Endothelial cell of umbilical vein (primary cell): ENCODE measurements at regions not wholly inside any gene's neighbourhood (a gene's known extent, or its start where the extent isn't known, plus 50 kb on each side); places are given as distances from the start of the nearest gene placed in this dataset.

Source experiments
- EZH2 ChIP-seq: IDR thresholded peaks from 2 replicates; pipeline ENCODE4 v1.6.1; 2012; ENCODE audit warnings: borderline replicate concordance, low read depth, mild to moderate bottlenecking, moderate library complexity, low read length, inconsistent platforms; ENCODE audit not compliant: severe bottlenecking
- TF ChIP-seq, protein P1 (sequence below), 2 donors: IDR thresholded peaks; 1 replicate in 1 of 2; 2 replicates in 1 of 2; pipeline ENCODE4 v1.5.1; 2011; ENCODE audit warnings: low read length in 2 of 2, mild to moderate bottlenecking in 2 of 2, moderate library complexity in 2 of 2, control low read depth in 1 of 2, inconsistent platforms in 1 of 2, low read depth in 1 of 2; ENCODE audit not compliant: insufficient read depth in 1 of 2; ENCODE audit errors: extremely low read depth in 1 of 2

DNA sequence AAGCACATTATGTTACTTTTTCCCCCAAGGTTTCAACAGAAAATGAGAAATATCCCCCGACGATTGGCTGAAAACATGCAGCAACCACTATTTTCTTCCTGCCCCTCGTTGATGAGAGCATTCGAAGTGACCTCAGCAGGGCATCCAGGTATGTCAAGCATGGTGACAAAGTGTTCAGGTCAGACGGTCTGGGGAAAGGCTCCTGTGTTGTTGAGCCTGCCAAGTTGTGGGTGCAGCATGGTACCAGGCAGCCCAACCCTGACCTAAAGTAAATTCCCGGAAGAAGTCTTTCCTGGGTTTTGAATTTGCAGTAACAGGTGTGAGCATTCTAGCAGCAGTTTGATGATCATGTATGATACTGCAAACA, 51.7 kb upstream of the SEC14L1 start:
- TF ChIP-seq EZH2: no peak
- TF ChIP-seq, protein P1, sequence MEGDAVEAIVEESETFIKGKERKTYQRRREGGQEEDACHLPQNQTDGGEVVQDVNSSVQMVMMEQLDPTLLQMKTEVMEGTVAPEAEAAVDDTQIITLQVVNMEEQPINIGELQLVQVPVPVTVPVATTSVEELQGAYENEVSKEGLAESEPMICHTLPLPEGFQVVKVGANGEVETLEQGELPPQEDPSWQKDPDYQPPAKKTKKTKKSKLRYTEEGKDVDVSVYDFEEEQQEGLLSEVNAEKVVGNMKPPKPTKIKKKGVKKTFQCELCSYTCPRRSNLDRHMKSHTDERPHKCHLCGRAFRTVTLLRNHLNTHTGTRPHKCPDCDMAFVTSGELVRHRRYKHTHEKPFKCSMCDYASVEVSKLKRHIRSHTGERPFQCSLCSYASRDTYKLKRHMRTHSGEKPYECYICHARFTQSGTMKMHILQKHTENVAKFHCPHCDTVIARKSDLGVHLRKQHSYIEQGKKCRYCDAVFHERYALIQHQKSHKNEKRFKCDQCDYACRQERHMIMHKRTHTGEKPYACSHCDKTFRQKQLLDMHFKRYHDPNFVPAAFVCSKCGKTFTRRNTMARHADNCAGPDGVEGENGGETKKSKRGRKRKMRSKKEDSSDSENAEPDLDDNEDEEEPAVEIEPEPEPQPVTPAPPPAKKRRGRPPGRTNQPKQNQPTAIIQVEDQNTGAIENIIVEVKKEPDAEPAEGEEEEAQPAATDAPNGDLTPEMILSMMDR (IDR thresholded peaks at IDR 0.05; ENCODE audit: extremely low read depth in 1 of 2, insufficient read depth in 1 of 2, low read depth in 1 of 2, low read length in 2 of 2): no peak
